AG04449 (cell line): ENCODE measurements at regions not wholly inside any gene's neighbourhood (a gene's known extent, or its start where the extent isn't known, plus 50 kb on each side); places are given as distances from the start of the nearest gene placed in this dataset.

Experiments
- CTCF ChIA-PET: fragments of 350-600 bp; formaldehyde crosslinking; extraction: SDS; loops from one replicate; lab custom pipeline; 2021; ENCODE audit warnings: antibody characterized with exemption; lab: Yijun Ruan, JAX
- POLR2A ChIA-PET: fragments of 400-600, 350-600 bp; formaldehyde crosslinking; extraction: SDS; loops from one replicate; lab custom pipeline; 2020; ENCODE audit warnings: antibody characterized with exemption, inconsistent platforms; lab: Yijun Ruan, JAX
- DNase-seq: peaks from one replicate; pipeline ENCODE4 v3.0.0-alpha.2; 2010; ENCODE audit warnings: low read depth, low spot score
- H3K4me3 ChIP-seq: 2 replicates; pipeline ENCODE4 v1.5.1; 2011; ENCODE audit warnings: low read depth, mild to moderate bottlenecking, control low read depth, low read length
- CTCF ChIP-seq: IDR thresholded peaks from one replicate; pipeline ENCODE4 v1.5.1; 2011; ENCODE audit warnings: mild to moderate bottlenecking, moderate library complexity, low read length, control low read depth, inconsistent platforms; ENCODE audit not compliant: insufficient read depth; ENCODE audit errors: missing control alignments

GRCh38 chr6:140414966-140415620 lies 1040.6 kb upstream of the CITED2 start:
- H3K4me3 ChIP-seq: no peak overlapping the region
- DNase-seq: no peak
- ChIA-PET CTCF (interaction anchor here (1.3 to 1.5 kb wide), 2 partner anchors 9 to 16 kb away, joined by 4 read pairs; no protein-coding TSS in a partner anchor), POLR2A (no interaction called here)
- no peak for TF ChIP-seq CTCF

GRCh38 chr6:140403020-140403419 lies 1028.6 kb upstream of the CITED2 start:
- POLR2A ChIA-PET: no interaction called here
- H3K4me3 ChIP-seq: no peak overlapping the region
- CTCF ChIA-PET: no interaction called here
- no peak for DNase-seq
- no peak for TF ChIP-seq CTCF

GRCh38 chr6:140401761-140402160 lies 1027.3 kb upstream of the CITED2 start:
- POLR2A ChIA-PET: no interaction called here
- no peak for TF ChIP-seq CTCF
- H3K4me3 ChIP-seq: no peak overlapping the region
- CTCF ChIA-PET: no interaction called here
- DNase-seq: no peak

GRCh38 chr6:140398076-140398475 lies 1023.6 kb upstream of the CITED2 start:
- POLR2A ChIA-PET: no interaction called here
- H3K4me3 ChIP-seq: no peak overlapping the region
- no peak for TF ChIP-seq CTCF
- no peak for DNase-seq
- CTCF ChIA-PET: interaction anchor here (0.6 kb wide), 1 partner anchor 777 kb away, joined by 4 read pairs; no protein-coding TSS in a partner anchor

GRCh38 chr6:140397106-140397505 lies 1022.7 kb upstream of the CITED2 start:
- no peak overlapping the region for H3K4me3 ChIP-seq
- no peak for TF ChIP-seq CTCF
- ChIA-PET POLR2A (no interaction called here), CTCF (no interaction called here)
- DNase-seq: no peak

GRCh38 chr6:140393665-140394540 lies 1019.5 kb upstream of the CITED2 start:
- ChIA-PET POLR2A (no interaction called here), CTCF (no interaction called here)
- H3K4me3 ChIP-seq: no peak overlapping the region
- no peak for DNase-seq
- TF ChIP-seq CTCF: no peak
